Retinal pigment epithelial cell (primary cell): ENCODE measurements at regions not wholly inside any gene's neighbourhood (a gene's known extent, or its start where the extent isn't known, plus 50 kb on each side); places are given as distances from the start of the nearest gene placed in this dataset.

ENCODE experiments used
- DNase-seq: peaks from one replicate; pipeline ENCODE4 v3.0.0-alpha.2; 2010; ENCODE audit warnings: low read depth
- H3K4me3 ChIP-seq: 2 replicates; pipeline ENCODE4 v1.5.1; 2011; ENCODE audit warnings: mild to moderate bottlenecking, low read length, control low read depth, moderate library complexity
- CTCF ChIP-seq: conservative IDR thresholded peaks from 2 replicates; pipeline ENCODE4 v1.5.1; 2011; ENCODE audit warnings: low read depth, low read length, control low read depth, inconsistent platforms

- DNase-seq, result no peak
- no peak overlapping the region for H3K4me3 ChIP-seq
- TF ChIP-seq CTCF, result no peak
These were observed 57.0 kb upstream of the PRKCQ start for GRCh38 chr10:6637053-6637452.

GRCh38 chr10:6635784-6636183, 55.7 kb upstream of the PRKCQ start:
- no peak for DNase-seq
- no peak for TF ChIP-seq CTCF
- no peak overlapping the region for H3K4me3 ChIP-seq
